B cell (primary cell): ENCODE measurements at regions not wholly inside any gene's neighbourhood (a gene's known extent, or its start where the extent isn't known, plus 50 kb on each side); places are given as distances from the start of the nearest gene placed in this dataset.

Experiments used
- ATAC-seq: fragments of 200-7000 bp; cut with Tn5 transposase; one replicate; pipeline ENCODE4 v1.10.0; 2021; ENCODE audit warnings: low read depth, mild to moderate bottlenecking, moderate number of reproducible peaks, moderate library complexity
- CTCF ChIA-PET: fragments of 350-600 bp; sonication (Branson Sonifier 250); formaldehyde crosslinking; loops from one replicate; lab custom pipeline; 2021; ENCODE audit warnings: antibody characterized with exemption, inconsistent platforms; lab: Charles Lee
- POLR2A ChIA-PET: fragments of 350-600 bp; sonication (Branson Sonifier 250); formaldehyde crosslinking; loops from one replicate; lab custom pipeline; 2021; ENCODE audit warnings: antibody characterized with exemption; lab: Charles Lee
- DNase-seq: peaks from one replicate; pipeline ENCODE4 v3.0.0; 2013
- H2AFZ ChIP-seq: 2 replicates; pipeline ENCODE4 v1.6.1; 2012; ENCODE audit warnings: mild to moderate bottlenecking, low read depth, low read length; ENCODE audit not compliant: insufficient read depth, poor library complexity, severe bottlenecking
- H3K27ac ChIP-seq, 2 donors: 1 replicate in 1 of 2; 2 replicates in 1 of 2; pipeline ENCODE4 v1.5.1; 2012 to 2013; ENCODE audit warnings: low read length in 2 of 2, mild to moderate bottlenecking in 2 of 2, moderate library complexity in 1 of 2
- H3K27me3 ChIP-seq, 4 experiments: fragments of 200-600 bp in 1 of 4; sonication (generic) in 1 of 4; replicated peaks in 1 of 4; 1 replicate in 2 of 4; 2 replicates in 2 of 4; pipeline versions ENCODE4 v1.6.1 to v1.7.0; 2013 to 2016; ENCODE audit warnings: low read length in 3 of 4, mild to moderate bottlenecking in 2 of 4, mixed read lengths in 1 of 4, moderate library complexity in 1 of 4; ENCODE audit not compliant: insufficient read depth in 4 of 4, control insufficient read depth in 3 of 4; ENCODE audit errors: control extremely low read depth in 1 of 4
- H3K36me3 ChIP-seq, 2 experiments: replicated peaks in 1 of 2; 1 replicate in 1 of 2; 2 replicates in 1 of 2; pipeline versions ENCODE4 v1.6.1 to v1.7.1; 2013; ENCODE audit warnings: low read length in 1 of 2; ENCODE audit not compliant: insufficient read depth in 2 of 2, control insufficient read depth in 1 of 2; ENCODE audit errors: control extremely low read depth in 1 of 2, extremely low read depth in 1 of 2
- H3K4me1 ChIP-seq, 2 donors: fragments of 200-600 bp in 1 of 2; sonication (generic) in 1 of 2; 1 replicate in 1 of 2; 2 replicates in 1 of 2; pipeline versions ENCODE4 v1.5.1 to v1.6.1; 2013 to 2017; ENCODE audit warnings: low read length in 2 of 2; ENCODE audit not compliant: control insufficient read depth in 2 of 2, insufficient read depth in 2 of 2
- H3K4me2 ChIP-seq: replicated peaks from 2 replicates; pipeline ENCODE3; 2012; ENCODE audit warnings: mild to moderate bottlenecking, low read depth, low read length; ENCODE audit not compliant: poor library complexity, severe bottlenecking
- H3K4me3 ChIP-seq, 5 experiments: fragments of 200-600 bp in 1 of 5; sonication (generic) in 1 of 5; 1 replicate in 3 of 5; 2 replicates in 2 of 5; pipeline versions ENCODE4 v1.5.1 to v1.7.0; 2011 to 2016; ENCODE audit warnings: low read length in 4 of 5, mild to moderate bottlenecking in 4 of 5, low read depth in 2 of 5, control low read depth in 1 of 5, moderate library complexity in 1 of 5; ENCODE audit not compliant: insufficient read depth in 1 of 5; ENCODE audit errors: control extremely low read depth in 1 of 5, extremely low read depth in 1 of 5
- H3K79me2 ChIP-seq: fragments of 200-600 bp; sonication (generic); one replicate; pipeline ENCODE4 v1.6.0; 2016; ENCODE audit warnings: low read length; ENCODE audit not compliant: control insufficient read depth, insufficient read depth
- H3K9ac ChIP-seq: fragments of 200-600 bp; sonication (generic); 2 replicates; pipeline ENCODE4 v1.6.1; 2017; ENCODE audit warnings: mild to moderate bottlenecking, low read length, moderate library complexity
- H3K9me3 ChIP-seq, 3 donors: one replicate each; pipeline versions ENCODE4 v1.6.1 to v1.7.1; 2013; ENCODE audit warnings: low read length in 2 of 3; ENCODE audit not compliant: control insufficient read depth in 2 of 3, insufficient read depth in 1 of 3; ENCODE audit errors: control extremely low read depth in 1 of 3
- H4K20me1 ChIP-seq: 2 replicates; pipeline ENCODE4 v1.6.0; 2012; ENCODE audit warnings: mild to moderate bottlenecking, low read length; ENCODE audit not compliant: insufficient read depth, control insufficient read depth, poor library complexity, severe bottlenecking
- H3K27ac Mint-ChIP-seq: one replicate; pipeline ENCODE4 v1.8.0; 2021; ENCODE audit warnings: mixed read lengths
- H3K27me3 Mint-ChIP-seq: one replicate; pipeline ENCODE4 v1.8.0; 2021; ENCODE audit warnings: mixed read lengths
- H3K4me1 Mint-ChIP-seq: one replicate; pipeline ENCODE4 v1.8.0; 2021; ENCODE audit warnings: mixed read lengths
- H3K4me3 Mint-ChIP-seq: one replicate; pipeline ENCODE4 v1.8.0; 2021; ENCODE audit warnings: mixed read lengths
- H3K9me3 Mint-ChIP-seq: one replicate; pipeline ENCODE4 v1.8.0; 2022; ENCODE audit warnings: mixed read lengths; ENCODE audit not compliant: insufficient read depth
- EZH2 ChIP-seq: IDR thresholded peaks from 2 replicates; pipeline ENCODE4 v1.6.1; 2012; ENCODE audit warnings: borderline replicate concordance, low read depth, mild to moderate bottlenecking, moderate library complexity, low read length; ENCODE audit not compliant: insufficient read depth, poor library complexity, severe bottlenecking
- WGBS: methylation state at CpG from one replicate; pipeline ENCODE4 v1.1.5; 2013; ENCODE audit warnings: missing lambda C conversion rate; ENCODE audit not compliant: insufficient coverage; 5-methylcytosine and 5-hydroxymethylcytosine counted together
- intact Hi-C: fragments of 100-400 bp; cut with micrococcal nuclease; formaldehyde crosslinking; loops from one replicate; pipeline ENCODE4 v1.10.0; 2022
- TF ChIP-seq, protein P1 (sequence below): fragments of 200-600 bp; IDR thresholded peaks from one replicate; pipeline ENCODE4 v1.8.0; 2022; ENCODE audit warnings: antibody characterized with exemption, mild to moderate bottlenecking

DNA sequence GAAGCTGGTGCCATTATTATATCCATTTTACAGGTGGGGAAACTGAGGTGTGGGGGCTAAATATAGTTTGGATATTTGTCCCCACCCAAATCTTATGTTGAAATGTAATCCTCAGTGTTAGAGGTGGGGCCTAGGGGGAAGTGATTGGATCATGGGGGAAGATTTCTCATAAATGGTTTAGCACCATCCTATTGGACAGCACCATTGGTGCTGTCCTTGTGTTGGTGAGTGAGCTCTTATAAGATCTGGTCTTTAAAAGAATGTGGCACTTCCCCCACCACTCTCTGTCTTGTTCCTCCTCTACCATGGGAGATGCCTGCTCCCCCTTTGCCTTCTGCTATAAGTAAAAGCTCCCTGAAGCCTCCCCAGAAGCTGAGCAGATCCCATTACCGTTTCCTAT lies 119.8 kb upstream of the SEC14L1 start:
- H3K4me3 ChIP-seq: no peak overlapping the region
- H3K9ac ChIP-seq: no peak overlapping the region
- no peaks in the 10 kb centered on the region for H3K36me3 ChIP-seq
- Mint-ChIP-seq H3K27ac (no peak overlapping the region), H3K9me3 (peaks cover 6% of the 10 kb centered on the region), H3K4me3 (no peak overlapping the region), H3K4me1 (peaks cover 4% of the 10 kb centered on the region), H3K27me3 (peaks cover 10% of the 10 kb centered on the region)
- peaks cover 0 to 13% (median 0%) of the 10 kb centered on the region in 3 donors for H3K9me3 ChIP-seq
- peaks cover 0 to 5% (median 1%) of the 10 kb centered on the region in 4 experiments for H3K27me3 ChIP-seq
- no peaks in the 10 kb centered on the region for H4K20me1 ChIP-seq
- no peaks in the 10 kb centered on the region for H3K79me2 ChIP-seq
- ATAC-seq: no peak
- H3K27ac ChIP-seq: no peak overlapping the region
- no peak for DNase-seq
- ChIA-PET POLR2A (no interaction called here), CTCF (interaction anchor here (1.1 kb wide), 1 partner anchor 20 kb away, joined by 4 read pairs; no protein-coding TSS in a partner anchor)
- WGBS: no CpG with 5 or more reads among the region's 1 CpG
- no peak overlapping the region for H2AFZ ChIP-seq
- intact Hi-C loops: no loop called here
- no peak overlapping the region for H3K4me2 ChIP-seq
- TF ChIP-seq, protein P1, sequence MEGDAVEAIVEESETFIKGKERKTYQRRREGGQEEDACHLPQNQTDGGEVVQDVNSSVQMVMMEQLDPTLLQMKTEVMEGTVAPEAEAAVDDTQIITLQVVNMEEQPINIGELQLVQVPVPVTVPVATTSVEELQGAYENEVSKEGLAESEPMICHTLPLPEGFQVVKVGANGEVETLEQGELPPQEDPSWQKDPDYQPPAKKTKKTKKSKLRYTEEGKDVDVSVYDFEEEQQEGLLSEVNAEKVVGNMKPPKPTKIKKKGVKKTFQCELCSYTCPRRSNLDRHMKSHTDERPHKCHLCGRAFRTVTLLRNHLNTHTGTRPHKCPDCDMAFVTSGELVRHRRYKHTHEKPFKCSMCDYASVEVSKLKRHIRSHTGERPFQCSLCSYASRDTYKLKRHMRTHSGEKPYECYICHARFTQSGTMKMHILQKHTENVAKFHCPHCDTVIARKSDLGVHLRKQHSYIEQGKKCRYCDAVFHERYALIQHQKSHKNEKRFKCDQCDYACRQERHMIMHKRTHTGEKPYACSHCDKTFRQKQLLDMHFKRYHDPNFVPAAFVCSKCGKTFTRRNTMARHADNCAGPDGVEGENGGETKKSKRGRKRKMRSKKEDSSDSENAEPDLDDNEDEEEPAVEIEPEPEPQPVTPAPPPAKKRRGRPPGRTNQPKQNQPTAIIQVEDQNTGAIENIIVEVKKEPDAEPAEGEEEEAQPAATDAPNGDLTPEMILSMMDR: no peak
- no peak for TF ChIP-seq EZH2
- H3K4me1 ChIP-seq: no peaks in the 10 kb centered on the region

DNA sequence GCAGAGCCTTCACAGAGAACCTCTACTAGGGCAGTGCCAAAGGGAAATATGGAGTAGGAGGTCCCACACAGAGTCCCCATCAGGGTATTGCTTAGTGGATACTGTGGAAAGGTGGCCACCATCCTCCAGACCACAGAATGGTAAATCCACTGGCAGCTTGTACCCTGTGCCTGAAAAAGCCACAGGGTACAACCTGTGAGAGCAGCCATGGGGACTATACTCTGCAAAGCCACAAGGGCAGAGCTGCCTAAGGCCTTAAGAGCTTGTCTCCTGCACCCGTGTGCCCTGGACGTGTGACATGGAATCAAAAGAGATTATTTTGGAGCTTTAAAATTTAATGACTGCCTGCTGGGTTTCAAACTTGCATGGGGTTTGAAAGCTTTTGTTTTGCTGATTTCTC lies 118.0 kb upstream of the SEC14L1 start:
- Histone ChIP-seq H2AFZ (no peak overlapping the region), H4K20me1 (no peaks in the 10 kb centered on the region), H3K4me3 (no peak overlapping the region), H3K4me1 (no peaks in the 10 kb centered on the region), H3K9ac (no peak overlapping the region), H3K36me3 (no peaks in the 10 kb centered on the region), H3K9me3 (peaks cover 1 to 25% (median 12%) of the 10 kb centered on the region in 3 donors), H3K27ac (no peak overlapping the region), H3K4me2 (no peak overlapping the region), H3K27me3 (peaks cover 0 to 5% (median 1%) of the 10 kb centered on the region in 4 experiments), H3K79me2 (no peaks in the 10 kb centered on the region)
- no peak overlapping the region for H3K27ac Mint-ChIP-seq
- no peak for TF ChIP-seq EZH2
- TF ChIP-seq, protein P1: no peak
- ATAC-seq: no peak
- H3K4me1 Mint-ChIP-seq: peaks cover 4% of the 10 kb centered on the region
- intact Hi-C loops: no loop called here
- POLR2A ChIA-PET: no interaction called here
- H3K4me3 Mint-ChIP-seq: no peak overlapping the region
- CTCF ChIA-PET: interaction anchor here (0.5 to 1.5 kb wide), 3 partner anchors 33 to 228 kb away, joined by 3 to 6 read pairs (median 3); no protein-coding TSS in a partner anchor
- DNase-seq: no peak
- peaks cover 6% of the 10 kb centered on the region for H3K9me3 Mint-ChIP-seq
- H3K27me3 Mint-ChIP-seq: peaks cover 9% of the 10 kb centered on the region
- WGBS: 82% methylated on average over 2 of the region's 2 CpGs
